SU-DHL-6 (cell line): ENCODE measurements at regions not wholly inside any gene's neighbourhood (a gene's known extent, or its start where the extent isn't known, plus 50 kb on each side); places are given as distances from the start of the nearest gene placed in this dataset.

ENCODE experiments used
- CTCF ChIP-seq: fragments of 200-600 bp; sonication (generic); IDR thresholded peaks from one replicate; pipeline ENCODE4 v1.5.1; 2017; ENCODE audit warnings: antibody characterized with exemption, mild to moderate bottlenecking, low read length, moderate library complexity; ENCODE audit not compliant: insufficient read depth, poor library complexity, severe bottlenecking
- EZH2phosphoT487 ChIP-seq: fragments of 200-600 bp; sonication (generic), shearing (Covaris generic); conservative IDR thresholded peaks from 2 replicates; pipeline ENCODE4 v1.6.1; 2018; ENCODE audit warnings: mild to moderate bottlenecking, antibody characterized with exemption, low read length, moderate library complexity, mixed read lengths

DNA sequence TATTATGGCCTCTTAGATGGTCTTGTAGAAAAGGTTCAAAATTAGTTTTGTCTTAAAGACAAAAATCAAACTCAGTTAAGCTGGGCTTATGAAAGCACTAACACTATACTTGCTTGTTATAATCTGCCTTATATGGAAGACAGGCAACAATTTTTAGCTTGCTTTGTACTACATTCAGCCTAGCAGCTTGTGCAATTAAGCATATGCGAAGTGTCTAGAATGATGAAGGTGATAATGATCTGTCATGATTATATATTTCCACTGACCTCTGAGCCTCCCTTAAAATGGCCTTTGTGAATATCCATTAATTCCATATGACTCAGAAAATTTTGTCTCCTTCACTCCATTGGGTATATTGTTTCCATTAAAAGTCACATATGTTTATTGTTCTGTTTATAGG is 834.9 kb downstream of the OLFM4 start:
- TF ChIP-seq CTCF (no peak), EZH2phosphoT487 (no peak)
